CD4-positive, alpha-beta T cell (primary cell): ENCODE measurements at regions not wholly inside any gene's neighbourhood (a gene's known extent, or its start where the extent isn't known, plus 50 kb on each side); places are given as distances from the start of the nearest gene placed in this dataset.

ENCODE experiments used
- ATAC-seq: fragments of 200-7000 bp; cut with Tn5 transposase; one replicate; pipeline ENCODE4 v1.10.0; 2022; ENCODE audit warnings: mild to moderate bottlenecking; ENCODE audit not compliant: poor library complexity
- CTCF ChIA-PET: fragments of 350-600 bp; sonication (Branson Sonifier 250); formaldehyde crosslinking; loops from one replicate; lab custom pipeline; 2021; ENCODE audit warnings: antibody characterized with exemption, inconsistent platforms; lab: Charles Lee
- POLR2A ChIA-PET: fragments of 350-600 bp; sonication (Branson Sonifier 250); formaldehyde crosslinking; loops from one replicate; lab custom pipeline; 2021; ENCODE audit warnings: antibody characterized with exemption, inconsistent platforms; lab: Charles Lee
- DNase-seq, 14 experiments: peaks; one replicate each; pipeline ENCODE4 v3.0.0-alpha.2; 2013 to 2020; ENCODE audit warnings: mixed read lengths in 2 of 14
- H3K27ac ChIP-seq, 2 donors: one replicate each; pipeline versions ENCODE4 v1.5.1 to v1.7.0; 2013; ENCODE audit warnings: low read length in 2 of 2, low read depth in 1 of 2, mild to moderate bottlenecking in 1 of 2
- H3K27me3 ChIP-seq, 2 experiments: 1 replicate in 1 of 2; 2 replicates in 1 of 2; pipeline versions ENCODE4 v1.6.1 to v1.7.0; 2013; ENCODE audit warnings: low read length in 2 of 2, control low read depth in 1 of 2, mild to moderate bottlenecking in 1 of 2, moderate library complexity in 1 of 2; ENCODE audit not compliant: insufficient read depth in 2 of 2, control insufficient read depth in 1 of 2
- H3K36me3 ChIP-seq: one replicate; pipeline ENCODE4 v1.6.1; 2013; ENCODE audit warnings: low read length, control low read depth; ENCODE audit not compliant: insufficient read depth
- H3K4me1 ChIP-seq: one replicate; pipeline ENCODE4 v1.6.1; 2013; ENCODE audit warnings: low read length, control low read depth; ENCODE audit not compliant: insufficient read depth
- H3K4me3 ChIP-seq: one replicate; pipeline ENCODE4 v1.5.1; 2013; ENCODE audit warnings: mild to moderate bottlenecking, low read length, moderate library complexity
- H3K9me3 ChIP-seq, 2 experiments: 1 replicate in 1 of 2; 2 replicates in 1 of 2; pipeline versions ENCODE4 v1.6.1 to v1.7.0; 2013; ENCODE audit warnings: low read length in 2 of 2, mild to moderate bottlenecking in 2 of 2, control low read depth in 1 of 2, moderate library complexity in 1 of 2; ENCODE audit not compliant: control insufficient read depth in 1 of 2, insufficient read depth in 1 of 2
- H3K27ac Mint-ChIP-seq: one replicate; pipeline ENCODE4 v1.8.0; 2020; ENCODE audit warnings: mixed read lengths
- H3K27me3 Mint-ChIP-seq: one replicate; pipeline ENCODE4 v1.8.0; 2021; ENCODE audit warnings: mixed read lengths
- H3K36me3 Mint-ChIP-seq: one replicate; pipeline ENCODE4 v1.8.0; 2021; ENCODE audit warnings: low read depth, mixed read lengths
- H3K4me1 Mint-ChIP-seq: one replicate; pipeline ENCODE4 v1.8.0; 2021; ENCODE audit warnings: low read depth, mixed read lengths
- H3K4me3 Mint-ChIP-seq: one replicate; pipeline ENCODE4 v1.8.0; 2020; ENCODE audit warnings: mild to moderate bottlenecking, mixed read lengths
- H3K9me3 Mint-ChIP-seq: one replicate; pipeline ENCODE4 v1.8.0; 2020; ENCODE audit warnings: mixed read lengths
- CTCF ChIP-seq: fragments of 200-600 bp; IDR thresholded peaks from one replicate; pipeline ENCODE4 v1.8.0; 2022; ENCODE audit warnings: antibody characterized with exemption, mild to moderate bottlenecking
- intact Hi-C, 2 experiments: fragments of 100-400 bp; cut with DNase I in 1 of 2; cut with micrococcal nuclease in 1 of 2; formaldehyde crosslinking; loops; one replicate each; pipeline versions ENCODE4 v1.15.1 to v1.9.0; 2023 to 2025; cut with DNase I, micrococcal nuclease

- H3K9me3 Mint-ChIP-seq: no peaks in the 10 kb centered on the region
Measured at GRCh38 chr2:19784456-19784855, 117.3 kb downstream of the TTC32 start.

GRCh38 chr2:19783935-19784334 lies 117.8 kb downstream of the TTC32 start:
- H3K9me3 Mint-ChIP-seq: no peaks in the 10 kb centered on the region

More at GRCh38 chr2:19784456-19784855, 117.3 kb downstream of the TTC32 start:
- Mint-ChIP-seq H3K4me3 (no peak overlapping the region), H3K27me3 (peaks cover 15% of the 10 kb centered on the region), H3K36me3 (no peaks in the 10 kb centered on the region), H3K4me1 (no peaks in the 10 kb centered on the region), H3K27ac (no peak overlapping the region)
- Histone ChIP-seq H3K4me1 (no peaks in the 10 kb centered on the region), H3K27me3 (peaks cover 0 to 2% of the 10 kb centered on the region in 2 experiments), H3K9me3 (peaks cover 0 to 3% of the 10 kb centered on the region in 2 experiments), H3K27ac (no peak overlapping the region), H3K4me3 (no peak overlapping the region), H3K36me3 (no peaks in the 10 kb centered on the region)
- DNase-seq: no peak
- ATAC-seq: no peak
- POLR2A ChIA-PET: no interaction called here
- TF ChIP-seq CTCF: no peak
- CTCF ChIA-PET: no interaction called here
- intact Hi-C loops: no loop called here

GRCh38 chr2:19776941-19777514 lies 124.8 kb downstream of the TTC32 start:
- Mint-ChIP-seq H3K36me3 (no peaks in the 10 kb centered on the region), H3K4me3 (no peak overlapping the region), H3K27ac (no peak overlapping the region), H3K4me1 (no peaks in the 10 kb centered on the region), H3K27me3 (peaks cover 5% of the 10 kb centered on the region), H3K9me3 (no peaks in the 10 kb centered on the region)
- DNase-seq (no peak), ATAC-seq (no peak)
- intact Hi-C loops: no loop called here
- Histone ChIP-seq H3K4me1 (no peaks in the 10 kb centered on the region), H3K9me3 (no peaks in the 10 kb centered on the region), H3K4me3 (no peak overlapping the region), H3K36me3 (no peaks in the 10 kb centered on the region), H3K27me3 (peaks cover 0 to 5% of the 10 kb centered on the region in 2 experiments), H3K27ac (no peak overlapping the region)
- ChIA-PET POLR2A (no interaction called here), CTCF (no interaction called here)
- TF ChIP-seq CTCF: no peak

More at GRCh38 chr2:19783935-19784334, 117.8 kb downstream of the TTC32 start:
- DNase-seq: no peak
- H3K27me3 ChIP-seq: peaks cover 0 to under 1% of the 10 kb centered on the region in 2 experiments
- ATAC-seq: no peak
- H3K4me3 ChIP-seq: no peak overlapping the region
- intact Hi-C loops: no loop called here
- H3K27ac ChIP-seq: no peak overlapping the region
- H3K4me1 Mint-ChIP-seq: no peaks in the 10 kb centered on the region
- H3K4me1 ChIP-seq: no peaks in the 10 kb centered on the region
- CTCF ChIA-PET: no interaction called here
- H3K4me3 Mint-ChIP-seq: no peak overlapping the region
- no peak for TF ChIP-seq CTCF
- no peaks in the 10 kb centered on the region for H3K36me3 ChIP-seq
- no peak overlapping the region for H3K27ac Mint-ChIP-seq
- H3K27me3 Mint-ChIP-seq: peaks cover 10% of the 10 kb centered on the region
- peaks cover 0 to 3% of the 10 kb centered on the region in 2 experiments for H3K9me3 ChIP-seq
- no peaks in the 10 kb centered on the region for H3K36me3 Mint-ChIP-seq
- POLR2A ChIA-PET: no interaction called here
